GM23338 (cell line): ENCODE measurements at regions not wholly inside any gene's neighbourhood (a gene's known extent, or its start where the extent isn't known, plus 50 kb on each side); places are given as distances from the start of the nearest gene placed in this dataset.

Experiments used
- POLR2AphosphoS5 ChIP-seq: IDR thresholded peaks from 2 replicates; pipeline ENCODE4 v1.6.1; 2016; ENCODE audit warnings: antibody characterized with exemption, low read depth
- TF ChIP-seq, protein P1 (sequence below): IDR thresholded peaks from one replicate; pipeline ENCODE4 v1.6.1; 2018; ENCODE audit warnings: antibody characterized with exemption; ENCODE audit not compliant: unreplicated experiment

GRCh38 chr5:24791326-24791725 is 146.5 kb upstream of the CDH10 start:
- TF ChIP-seq, protein P1, sequence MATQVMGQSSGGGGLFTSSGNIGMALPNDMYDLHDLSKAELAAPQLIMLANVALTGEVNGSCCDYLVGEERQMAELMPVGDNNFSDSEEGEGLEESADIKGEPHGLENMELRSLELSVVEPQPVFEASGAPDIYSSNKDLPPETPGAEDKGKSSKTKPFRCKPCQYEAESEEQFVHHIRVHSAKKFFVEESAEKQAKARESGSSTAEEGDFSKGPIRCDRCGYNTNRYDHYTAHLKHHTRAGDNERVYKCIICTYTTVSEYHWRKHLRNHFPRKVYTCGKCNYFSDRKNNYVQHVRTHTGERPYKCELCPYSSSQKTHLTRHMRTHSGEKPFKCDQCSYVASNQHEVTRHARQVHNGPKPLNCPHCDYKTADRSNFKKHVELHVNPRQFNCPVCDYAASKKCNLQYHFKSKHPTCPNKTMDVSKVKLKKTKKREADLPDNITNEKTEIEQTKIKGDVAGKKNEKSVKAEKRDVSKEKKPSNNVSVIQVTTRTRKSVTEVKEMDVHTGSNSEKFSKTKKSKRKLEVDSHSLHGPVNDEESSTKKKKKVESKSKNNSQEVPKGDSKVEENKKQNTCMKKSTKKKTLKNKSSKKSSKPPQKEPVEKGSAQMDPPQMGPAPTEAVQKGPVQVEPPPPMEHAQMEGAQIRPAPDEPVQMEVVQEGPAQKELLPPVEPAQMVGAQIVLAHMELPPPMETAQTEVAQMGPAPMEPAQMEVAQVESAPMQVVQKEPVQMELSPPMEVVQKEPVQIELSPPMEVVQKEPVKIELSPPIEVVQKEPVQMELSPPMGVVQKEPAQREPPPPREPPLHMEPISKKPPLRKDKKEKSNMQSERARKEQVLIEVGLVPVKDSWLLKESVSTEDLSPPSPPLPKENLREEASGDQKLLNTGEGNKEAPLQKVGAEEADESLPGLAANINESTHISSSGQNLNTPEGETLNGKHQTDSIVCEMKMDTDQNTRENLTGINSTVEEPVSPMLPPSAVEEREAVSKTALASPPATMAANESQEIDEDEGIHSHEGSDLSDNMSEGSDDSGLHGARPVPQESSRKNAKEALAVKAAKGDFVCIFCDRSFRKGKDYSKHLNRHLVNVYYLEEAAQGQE, result no peak
- no peak for TF ChIP-seq POLR2AphosphoS5
